ENCODE measurements at regions not wholly inside any gene's neighbourhood (a gene's known extent, or its start where the extent isn't known, plus 50 kb on each side); places are given as distances from the start of the nearest gene placed in this dataset.
A peak's percentile ranks its signal among the peaks of the same experiment; 100 is the strongest.

GRCh38 chr20:19885939-19886660 lies 128.0 kb downstream of the RIN2 start (continued):
- TF ChIP-seq PRDM10 (CRISPR knock-in tag; IDR thresholded peaks at IDR 0.05; ENCODE audit: low read depth), result peak; percentile 31; the same call in 1 of the 2 replicates
- TF ChIP-seq, protein P1, sequence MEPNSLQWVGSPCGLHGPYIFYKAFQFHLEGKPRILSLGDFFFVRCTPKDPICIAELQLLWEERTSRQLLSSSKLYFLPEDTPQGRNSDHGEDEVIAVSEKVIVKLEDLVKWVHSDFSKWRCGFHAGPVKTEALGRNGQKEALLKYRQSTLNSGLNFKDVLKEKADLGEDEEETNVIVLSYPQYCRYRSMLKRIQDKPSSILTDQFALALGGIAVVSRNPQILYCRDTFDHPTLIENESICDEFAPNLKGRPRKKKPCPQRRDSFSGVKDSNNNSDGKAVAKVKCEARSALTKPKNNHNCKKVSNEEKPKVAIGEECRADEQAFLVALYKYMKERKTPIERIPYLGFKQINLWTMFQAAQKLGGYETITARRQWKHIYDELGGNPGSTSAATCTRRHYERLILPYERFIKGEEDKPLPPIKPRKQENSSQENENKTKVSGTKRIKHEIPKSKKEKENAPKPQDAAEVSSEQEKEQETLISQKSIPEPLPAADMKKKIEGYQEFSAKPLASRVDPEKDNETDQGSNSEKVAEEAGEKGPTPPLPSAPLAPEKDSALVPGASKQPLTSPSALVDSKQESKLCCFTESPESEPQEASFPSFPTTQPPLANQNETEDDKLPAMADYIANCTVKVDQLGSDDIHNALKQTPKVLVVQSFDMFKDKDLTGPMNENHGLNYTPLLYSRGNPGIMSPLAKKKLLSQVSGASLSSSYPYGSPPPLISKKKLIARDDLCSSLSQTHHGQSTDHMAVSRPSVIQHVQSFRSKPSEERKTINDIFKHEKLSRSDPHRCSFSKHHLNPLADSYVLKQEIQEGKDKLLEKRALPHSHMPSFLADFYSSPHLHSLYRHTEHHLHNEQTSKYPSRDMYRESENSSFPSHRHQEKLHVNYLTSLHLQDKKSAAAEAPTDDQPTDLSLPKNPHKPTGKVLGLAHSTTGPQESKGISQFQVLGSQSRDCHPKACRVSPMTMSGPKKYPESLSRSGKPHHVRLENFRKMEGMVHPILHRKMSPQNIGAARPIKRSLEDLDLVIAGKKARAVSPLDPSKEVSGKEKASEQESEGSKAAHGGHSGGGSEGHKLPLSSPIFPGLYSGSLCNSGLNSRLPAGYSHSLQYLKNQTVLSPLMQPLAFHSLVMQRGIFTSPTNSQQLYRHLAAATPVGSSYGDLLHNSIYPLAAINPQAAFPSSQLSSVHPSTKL (CRISPR knock-in tag; IDR thresholded peaks at IDR 0.05), result peak; percentile 57; the same call in 1 of the 2 replicates
- TF ChIP-seq GZF1 (CRISPR knock-in tag; IDR thresholded peaks at IDR 0.05), result no peak
- no peak for TF ChIP-seq ZBTB14 (CRISPR knock-in tag; IDR thresholded peaks at IDR 0.05)
- TF ChIP-seq PHF8 (CRISPR knock-in tag; IDR thresholded peaks at IDR 0.05), result 0 out of 2 replicates have a peak, but pooled peaks have one; percentile 35
- TF ChIP-seq CENPBD1 (CRISPR knock-in tag; IDR thresholded peaks at IDR 0.05; ENCODE audit: borderline replicate concordance, low read depth), result no peak
- 0 out of 2 replicates have a peak, but pooled peaks have one; percentile 67 for TF ChIP-seq ZNF691 (CRISPR knock-in tag; IDR thresholded peaks at IDR 0.05; ENCODE audit: borderline replicate concordance, low read depth)
- 0 out of 2 replicates have a peak, but pooled peaks have one; percentile 15 for TF ChIP-seq FOXJ3 (CRISPR knock-in tag; IDR thresholded peaks at IDR 0.05; ENCODE audit: borderline replicate concordance)
- no peak for TF ChIP-seq ZFP41 (CRISPR knock-in tag; IDR thresholded peaks at IDR 0.05; ENCODE audit: borderline replicate concordance)
- TF ChIP-seq KDM1A (CRISPR knock-in tag; IDR thresholded peaks at IDR 0.05), result 0 out of 2 replicates have a peak, but pooled peaks have one; percentile 67
- peak; percentile 29; the same call in 1 of the 2 replicates for TF ChIP-seq ZMAT3 (CRISPR knock-in tag; conservative IDR thresholded peaks at IDR 0.05)
- TF ChIP-seq, protein P2, sequence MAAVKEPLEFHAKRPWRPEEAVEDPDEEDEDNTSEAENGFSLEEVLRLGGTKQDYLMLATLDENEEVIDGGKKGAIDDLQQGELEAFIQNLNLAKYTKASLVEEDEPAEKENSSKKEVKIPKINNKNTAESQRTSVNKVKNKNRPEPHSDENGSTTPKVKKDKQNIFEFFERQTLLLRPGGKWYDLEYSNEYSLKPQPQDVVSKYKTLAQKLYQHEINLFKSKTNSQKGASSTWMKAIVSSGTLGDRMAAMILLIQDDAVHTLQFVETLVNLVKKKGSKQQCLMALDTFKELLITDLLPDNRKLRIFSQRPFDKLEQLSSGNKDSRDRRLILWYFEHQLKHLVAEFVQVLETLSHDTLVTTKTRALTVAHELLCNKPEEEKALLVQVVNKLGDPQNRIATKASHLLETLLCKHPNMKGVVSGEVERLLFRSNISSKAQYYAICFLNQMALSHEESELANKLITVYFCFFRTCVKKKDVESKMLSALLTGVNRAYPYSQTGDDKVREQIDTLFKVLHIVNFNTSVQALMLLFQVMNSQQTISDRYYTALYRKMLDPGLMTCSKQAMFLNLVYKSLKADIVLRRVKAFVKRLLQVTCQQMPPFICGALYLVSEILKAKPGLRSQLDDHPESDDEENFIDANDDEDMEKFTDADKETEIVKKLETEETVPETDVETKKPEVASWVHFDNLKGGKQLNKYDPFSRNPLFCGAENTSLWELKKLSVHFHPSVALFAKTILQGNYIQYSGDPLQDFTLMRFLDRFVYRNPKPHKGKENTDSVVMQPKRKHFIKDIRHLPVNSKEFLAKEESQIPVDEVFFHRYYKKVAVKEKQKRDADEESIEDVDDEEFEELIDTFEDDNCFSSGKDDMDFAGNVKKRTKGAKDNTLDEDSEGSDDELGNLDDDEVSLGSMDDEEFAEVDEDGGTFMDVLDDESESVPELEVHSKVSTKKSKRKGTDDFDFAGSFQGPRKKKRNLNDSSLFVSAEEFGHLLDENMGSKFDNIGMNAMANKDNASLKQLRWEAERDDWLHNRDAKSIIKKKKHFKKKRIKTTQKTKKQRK (IDR thresholded peaks at IDR 0.05; ENCODE audit: low read length), result no peak
- peak; percentile 67; the same call in 1 of the 2 replicates for TF ChIP-seq ZNF607 (CRISPR knock-in tag; IDR thresholded peaks at IDR 0.05; ENCODE audit: borderline replicate concordance)
- peak; percentile 31; the same call in 1 of the 2 replicates for TF ChIP-seq MIXL1 (CRISPR knock-in tag; IDR thresholded peaks at IDR 0.05)

Data from HepG2 (cell line).